ENCODE measurements at regions not wholly inside any gene's neighbourhood (a gene's known extent, or its start where the extent isn't known, plus 50 kb on each side); places are given as distances from the start of the nearest gene placed in this dataset.

DNA sequence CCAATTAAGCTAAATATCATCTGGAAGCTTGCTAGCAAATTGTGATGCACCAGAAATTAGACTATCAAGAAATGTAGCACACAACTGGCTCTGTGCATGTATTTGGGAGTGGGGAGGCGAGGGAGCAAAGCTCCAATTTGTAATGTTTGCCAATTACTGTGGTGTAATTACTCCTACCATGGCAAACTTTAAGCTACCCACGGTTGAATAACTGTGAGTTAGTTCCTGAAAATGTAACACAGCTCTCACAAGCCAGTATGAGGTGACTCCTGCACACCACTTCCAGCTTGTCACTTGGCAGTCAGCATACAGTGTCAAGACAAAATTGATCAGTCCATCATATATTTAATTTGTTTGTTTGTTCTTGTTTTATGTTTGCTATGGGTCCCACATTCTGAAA lies 141.2 kb downstream of the TM2D1 start:
- TF ChIP-seq, protein P1, sequence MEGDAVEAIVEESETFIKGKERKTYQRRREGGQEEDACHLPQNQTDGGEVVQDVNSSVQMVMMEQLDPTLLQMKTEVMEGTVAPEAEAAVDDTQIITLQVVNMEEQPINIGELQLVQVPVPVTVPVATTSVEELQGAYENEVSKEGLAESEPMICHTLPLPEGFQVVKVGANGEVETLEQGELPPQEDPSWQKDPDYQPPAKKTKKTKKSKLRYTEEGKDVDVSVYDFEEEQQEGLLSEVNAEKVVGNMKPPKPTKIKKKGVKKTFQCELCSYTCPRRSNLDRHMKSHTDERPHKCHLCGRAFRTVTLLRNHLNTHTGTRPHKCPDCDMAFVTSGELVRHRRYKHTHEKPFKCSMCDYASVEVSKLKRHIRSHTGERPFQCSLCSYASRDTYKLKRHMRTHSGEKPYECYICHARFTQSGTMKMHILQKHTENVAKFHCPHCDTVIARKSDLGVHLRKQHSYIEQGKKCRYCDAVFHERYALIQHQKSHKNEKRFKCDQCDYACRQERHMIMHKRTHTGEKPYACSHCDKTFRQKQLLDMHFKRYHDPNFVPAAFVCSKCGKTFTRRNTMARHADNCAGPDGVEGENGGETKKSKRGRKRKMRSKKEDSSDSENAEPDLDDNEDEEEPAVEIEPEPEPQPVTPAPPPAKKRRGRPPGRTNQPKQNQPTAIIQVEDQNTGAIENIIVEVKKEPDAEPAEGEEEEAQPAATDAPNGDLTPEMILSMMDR (IDR thresholded peaks at IDR 0.05; ENCODE audit: unreplicated experiment) = no peak
- no peak for DNase-seq (ENCODE audit: low spot score)
- Mint-ChIP-seq H3K4me3 (ENCODE audit: unreplicated experiment) (no peak overlapping the region), H3K27ac (ENCODE audit: unreplicated experiment) (no peak overlapping the region), H3K27me3 (ENCODE audit: unreplicated experiment) (peaks cover 5% of the 10 kb centered on the region), H3K36me3 (ENCODE audit: low read depth, unreplicated experiment) (no peaks in the 10 kb centered on the region), H3K4me1 (ENCODE audit: unreplicated experiment) (no peaks in the 10 kb centered on the region), H3K9me3 (ENCODE audit: unreplicated experiment) (no peaks in the 10 kb centered on the region)

DNA sequence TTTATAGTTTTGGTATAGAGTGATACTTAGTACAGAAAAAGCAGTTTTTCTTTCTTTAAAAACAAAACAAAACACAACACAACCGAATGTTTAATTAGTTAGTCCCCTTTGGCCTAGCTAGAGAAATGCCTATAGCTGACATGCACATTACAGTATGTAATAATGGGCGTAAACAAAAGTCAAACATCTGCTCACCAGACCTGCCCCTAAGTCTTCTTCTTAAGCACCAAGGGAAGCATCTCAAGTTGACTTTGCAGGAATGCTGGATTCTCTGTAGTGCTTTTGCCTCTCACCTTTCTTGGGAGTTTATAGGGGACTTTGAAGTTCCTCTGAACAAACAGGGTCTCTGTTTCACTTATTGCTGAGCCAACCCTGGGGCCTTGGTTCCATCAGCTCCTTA lies 143.7 kb downstream of the TM2D1 start:
- Mint-ChIP-seq H3K4me3 (ENCODE audit: unreplicated experiment) (no peak overlapping the region), H3K4me1 (ENCODE audit: unreplicated experiment) (no peaks in the 10 kb centered on the region), H3K27me3 (ENCODE audit: unreplicated experiment) (peaks cover 5% of the 10 kb centered on the region), H3K36me3 (ENCODE audit: low read depth, unreplicated experiment) (no peaks in the 10 kb centered on the region), H3K27ac (ENCODE audit: unreplicated experiment) (no peak overlapping the region), H3K9me3 (ENCODE audit: unreplicated experiment) (no peaks in the 10 kb centered on the region)
- no peak for DNase-seq (ENCODE audit: low spot score)
- TF ChIP-seq, protein P1 (IDR thresholded peaks at IDR 0.05; ENCODE audit: unreplicated experiment) = no peak

DNA sequence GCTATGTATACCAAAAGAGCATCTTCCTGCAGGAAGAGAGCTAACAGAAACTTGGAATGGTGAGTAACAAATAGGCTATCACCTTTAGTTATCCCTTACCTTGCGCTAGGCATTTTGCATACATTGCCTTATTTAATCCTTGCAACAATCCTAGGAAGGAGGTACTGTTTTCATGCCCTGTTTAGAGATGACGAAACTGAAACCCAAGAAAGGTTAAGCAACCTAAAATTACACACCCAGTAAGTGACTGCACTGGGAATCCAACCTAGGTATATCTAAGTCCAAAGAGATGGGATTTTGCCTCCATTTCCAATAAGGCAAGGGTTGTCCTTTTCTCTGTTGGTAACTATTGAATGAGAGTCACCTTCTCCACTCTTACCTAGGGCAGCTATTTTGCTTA lies 144.5 kb downstream of the TM2D1 start:
- no peaks in the 10 kb centered on the region for H3K4me1 Mint-ChIP-seq (ENCODE audit: unreplicated experiment)
- TF ChIP-seq, protein P1 (IDR thresholded peaks at IDR 0.05; ENCODE audit: unreplicated experiment) = no peak
- H3K9me3 Mint-ChIP-seq (ENCODE audit: unreplicated experiment) = no peaks in the 10 kb centered on the region
- DNase-seq (ENCODE audit: low spot score) = no peak
- H3K4me3 Mint-ChIP-seq (ENCODE audit: unreplicated experiment) = no peak overlapping the region
- no peaks in the 10 kb centered on the region for H3K36me3 Mint-ChIP-seq (ENCODE audit: low read depth, unreplicated experiment)
- peaks cover 3% of the 10 kb centered on the region for H3K27me3 Mint-ChIP-seq (ENCODE audit: unreplicated experiment)
- H3K27ac Mint-ChIP-seq (ENCODE audit: unreplicated experiment) = no peak overlapping the region

DNA sequence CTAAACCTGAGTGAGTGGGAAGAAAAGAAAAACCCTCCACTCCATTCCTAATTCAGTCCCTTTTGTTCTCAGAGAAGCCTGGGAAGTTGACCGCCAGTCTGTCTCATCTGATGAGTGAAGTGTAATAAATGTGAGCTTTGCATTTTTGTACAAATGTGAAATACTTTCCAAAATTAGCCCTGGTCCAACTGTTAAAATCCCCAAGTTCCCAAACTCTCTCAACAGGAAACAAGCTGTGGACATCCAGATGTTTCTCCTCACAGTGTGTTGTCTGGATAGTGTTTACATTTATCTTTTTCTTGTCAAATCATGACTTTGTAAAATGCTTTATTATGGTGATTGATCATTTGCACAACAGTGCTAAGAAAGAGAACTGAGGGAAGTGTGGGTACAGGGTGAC lies 145.1 kb downstream of the TM2D1 start:
- TF ChIP-seq, protein P1 (IDR thresholded peaks at IDR 0.05; ENCODE audit: unreplicated experiment) = no peak
- H3K27me3 Mint-ChIP-seq (ENCODE audit: unreplicated experiment) = peaks cover 3% of the 10 kb centered on the region
- no peak for DNase-seq (ENCODE audit: low spot score)
- H3K4me3 Mint-ChIP-seq (ENCODE audit: unreplicated experiment) = no peak overlapping the region
- no peaks in the 10 kb centered on the region for H3K36me3 Mint-ChIP-seq (ENCODE audit: low read depth, unreplicated experiment)
- no peaks in the 10 kb centered on the region for H3K9me3 Mint-ChIP-seq (ENCODE audit: unreplicated experiment)
- H3K4me1 Mint-ChIP-seq (ENCODE audit: unreplicated experiment) = no peaks in the 10 kb centered on the region
- H3K27ac Mint-ChIP-seq (ENCODE audit: unreplicated experiment) = no peak overlapping the region

DNA sequence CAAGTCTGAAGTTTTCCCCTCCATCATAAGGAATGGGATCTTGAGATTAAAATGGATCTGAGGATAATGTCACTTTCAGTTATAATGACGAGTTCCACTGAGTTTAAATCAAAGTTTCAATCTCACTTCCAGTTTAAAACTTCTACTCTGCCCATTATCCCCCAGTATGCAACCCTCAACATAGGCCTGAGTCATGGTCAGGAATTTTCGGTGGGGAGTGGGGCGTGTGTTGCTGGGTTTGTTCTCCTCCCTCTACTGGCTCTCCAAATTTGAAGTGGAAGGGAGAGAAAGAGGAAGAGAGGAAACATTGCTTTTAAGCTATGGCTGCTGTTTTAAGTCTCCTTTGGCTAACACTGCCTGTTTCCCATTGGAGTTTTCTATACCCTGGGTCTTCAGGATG lies 152.9 kb downstream of the TM2D1 start:
- H3K4me3 Mint-ChIP-seq (ENCODE audit: unreplicated experiment) = no peak overlapping the region
- TF ChIP-seq, protein P1 (IDR thresholded peaks at IDR 0.05; ENCODE audit: unreplicated experiment) = no peak
- DNase-seq (ENCODE audit: low spot score) = no peak

More for the DNA sequence above, 152.9 kb downstream of the TM2D1 start:
- Mint-ChIP-seq H3K4me1 (ENCODE audit: unreplicated experiment) (no peaks in the 10 kb centered on the region), H3K9me3 (ENCODE audit: unreplicated experiment) (no peaks in the 10 kb centered on the region), H3K27ac (ENCODE audit: unreplicated experiment) (no peak overlapping the region), H3K36me3 (ENCODE audit: low read depth, unreplicated experiment) (no peaks in the 10 kb centered on the region), H3K27me3 (ENCODE audit: unreplicated experiment) (no peaks in the 10 kb centered on the region)

All from endothelial cell (in vitro differentiated cells).